ENCODE measurements at regions not wholly inside any gene's neighbourhood (a gene's known extent, or its start where the extent isn't known, plus 50 kb on each side); places are given as distances from the start of the nearest gene placed in this dataset.

DNA sequence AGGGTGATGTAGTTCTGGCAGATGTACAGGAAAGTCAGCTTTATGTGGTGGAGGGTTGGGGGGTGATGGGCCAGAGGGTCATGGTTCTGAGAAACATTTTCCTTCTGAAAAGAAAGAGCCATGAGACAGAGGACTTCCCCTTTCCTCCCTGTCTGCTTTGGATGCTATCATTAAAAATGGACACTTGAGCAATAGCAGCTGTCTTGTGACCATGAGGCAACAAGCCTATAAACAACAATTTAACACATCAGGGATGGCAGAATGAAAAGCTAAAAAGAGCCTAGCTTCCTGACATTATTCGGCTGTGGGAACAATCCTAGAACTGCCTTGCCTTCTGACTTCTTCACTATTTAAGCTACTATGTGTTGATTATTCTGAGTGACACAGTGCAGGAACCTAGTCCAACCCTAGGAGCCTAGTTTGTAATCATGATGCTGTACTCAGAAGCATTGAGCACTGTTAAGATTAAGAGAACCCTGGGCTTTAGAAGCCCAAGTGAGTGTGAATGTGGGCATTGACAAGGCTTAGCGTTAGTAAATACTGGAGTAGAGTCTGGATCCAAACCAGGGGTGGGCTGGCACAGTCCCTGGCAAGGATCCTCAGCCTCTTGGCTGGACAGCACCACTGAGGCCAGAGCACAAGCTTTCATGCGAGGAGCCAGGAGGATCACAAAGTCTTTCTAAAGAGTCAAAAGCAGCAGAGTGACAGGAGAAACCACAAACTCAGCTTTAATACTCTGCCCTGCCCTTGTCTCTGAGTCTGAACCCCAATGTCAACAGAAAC is 178.5 kb upstream of the EGFLAM start:
- H3K4me3 ChIP-seq = no peak overlapping the region
- DNase-seq (no peak), ATAC-seq (no peak)
- H3K9me3 ChIP-seq = no peaks in the 10 kb centered on the region
- TF ChIP-seq POLR2A (IDR thresholded peaks at IDR 0.05) = no peak
- TF ChIP-seq, protein P1, sequence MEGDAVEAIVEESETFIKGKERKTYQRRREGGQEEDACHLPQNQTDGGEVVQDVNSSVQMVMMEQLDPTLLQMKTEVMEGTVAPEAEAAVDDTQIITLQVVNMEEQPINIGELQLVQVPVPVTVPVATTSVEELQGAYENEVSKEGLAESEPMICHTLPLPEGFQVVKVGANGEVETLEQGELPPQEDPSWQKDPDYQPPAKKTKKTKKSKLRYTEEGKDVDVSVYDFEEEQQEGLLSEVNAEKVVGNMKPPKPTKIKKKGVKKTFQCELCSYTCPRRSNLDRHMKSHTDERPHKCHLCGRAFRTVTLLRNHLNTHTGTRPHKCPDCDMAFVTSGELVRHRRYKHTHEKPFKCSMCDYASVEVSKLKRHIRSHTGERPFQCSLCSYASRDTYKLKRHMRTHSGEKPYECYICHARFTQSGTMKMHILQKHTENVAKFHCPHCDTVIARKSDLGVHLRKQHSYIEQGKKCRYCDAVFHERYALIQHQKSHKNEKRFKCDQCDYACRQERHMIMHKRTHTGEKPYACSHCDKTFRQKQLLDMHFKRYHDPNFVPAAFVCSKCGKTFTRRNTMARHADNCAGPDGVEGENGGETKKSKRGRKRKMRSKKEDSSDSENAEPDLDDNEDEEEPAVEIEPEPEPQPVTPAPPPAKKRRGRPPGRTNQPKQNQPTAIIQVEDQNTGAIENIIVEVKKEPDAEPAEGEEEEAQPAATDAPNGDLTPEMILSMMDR (IDR thresholded peaks at IDR 0.05 in 4 of 5, conservative IDR thresholded peaks at IDR 0.05 in 1 of 5) = no peak
- H3K36me3 ChIP-seq = no peaks in the 10 kb centered on the region
- intact Hi-C loops (cut with DNase I; ENCODE audit: low total_unique reads) (no loop called here), in situ Hi-C loops (cut with MboI; ENCODE audit: low sequenced_read_pairs in 4 of 4) (no loop called here)
- no peaks in the 10 kb centered on the region for H3K4me1 ChIP-seq
- H3K27me3 ChIP-seq = no peaks in the 10 kb centered on the region
- H3K27ac ChIP-seq = no peak overlapping the region

DNA sequence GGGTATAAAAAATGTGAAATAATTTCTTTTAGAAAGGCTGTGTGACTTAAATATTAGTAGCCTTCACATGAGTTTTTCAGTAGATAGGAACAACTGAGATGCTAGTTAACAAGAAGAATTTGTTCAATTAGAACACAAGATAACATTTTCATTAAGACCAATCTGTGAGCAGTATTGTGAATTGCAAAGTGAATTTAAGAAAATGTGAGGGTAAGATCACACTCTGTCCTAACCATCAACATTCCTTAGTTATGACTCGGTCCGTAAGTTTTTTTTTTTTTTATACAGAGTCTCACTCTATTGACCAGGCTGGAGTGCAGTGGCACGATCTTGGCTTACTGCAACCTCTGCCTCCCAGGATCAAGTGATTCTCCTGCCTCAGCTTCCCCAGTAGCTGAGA is 180.2 kb upstream of the EGFLAM start:
- Histone ChIP-seq H3K4me3 (no peak overlapping the region), H3K27ac (no peak overlapping the region), H3K27me3 (no peaks in the 10 kb centered on the region), H3K4me1 (no peaks in the 10 kb centered on the region), H3K9me3 (no peaks in the 10 kb centered on the region), H3K36me3 (no peaks in the 10 kb centered on the region)
- no peak for ATAC-seq
- intact Hi-C loops (cut with DNase I; ENCODE audit: low total_unique reads) = no loop called here
- no peak for TF ChIP-seq POLR2A (IDR thresholded peaks at IDR 0.05)
- TF ChIP-seq, protein P1 (IDR thresholded peaks at IDR 0.05 in 4 of 5, conservative IDR thresholded peaks at IDR 0.05 in 1 of 5) = no peak
- no peak for DNase-seq
- in situ Hi-C loops (cut with MboI; ENCODE audit: low sequenced_read_pairs in 4 of 4) = no loop called here

DNA sequence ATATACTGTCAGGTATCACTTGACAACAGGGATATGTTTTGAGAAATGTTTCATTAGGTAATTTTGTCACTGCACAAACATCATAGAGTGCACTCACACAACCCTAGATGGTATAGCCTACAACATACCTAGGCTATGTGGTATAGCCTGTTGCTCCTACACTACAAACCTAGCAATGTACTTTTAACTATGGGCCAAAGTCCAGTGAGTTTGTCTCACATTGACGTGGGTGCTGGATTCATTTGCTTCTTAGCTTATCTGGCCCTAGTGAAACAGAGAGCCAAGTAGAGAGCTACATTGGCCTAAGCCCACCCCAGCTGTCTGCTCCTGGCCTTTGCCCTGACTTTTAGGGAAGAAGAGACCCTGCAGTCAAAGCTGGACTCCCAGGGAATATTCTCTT is 180.7 kb upstream of the EGFLAM start:
- DNase-seq (no peak), ATAC-seq (no peak)
- H3K9me3 ChIP-seq = no peaks in the 10 kb centered on the region
- TF ChIP-seq POLR2A (IDR thresholded peaks at IDR 0.05) = no peak
- TF ChIP-seq, protein P1 (IDR thresholded peaks at IDR 0.05 in 4 of 5, conservative IDR thresholded peaks at IDR 0.05 in 1 of 5) = no peak
- H3K27ac ChIP-seq = no peak overlapping the region
- intact Hi-C loops (cut with DNase I; ENCODE audit: low total_unique reads) = no loop called here
- no peak overlapping the region for H3K4me3 ChIP-seq
- no peaks in the 10 kb centered on the region for H3K27me3 ChIP-seq
- H3K4me1 ChIP-seq = no peaks in the 10 kb centered on the region
- in situ Hi-C loops (cut with MboI; ENCODE audit: low sequenced_read_pairs in 4 of 4) = no loop called here
- H3K36me3 ChIP-seq = no peaks in the 10 kb centered on the region

DNA sequence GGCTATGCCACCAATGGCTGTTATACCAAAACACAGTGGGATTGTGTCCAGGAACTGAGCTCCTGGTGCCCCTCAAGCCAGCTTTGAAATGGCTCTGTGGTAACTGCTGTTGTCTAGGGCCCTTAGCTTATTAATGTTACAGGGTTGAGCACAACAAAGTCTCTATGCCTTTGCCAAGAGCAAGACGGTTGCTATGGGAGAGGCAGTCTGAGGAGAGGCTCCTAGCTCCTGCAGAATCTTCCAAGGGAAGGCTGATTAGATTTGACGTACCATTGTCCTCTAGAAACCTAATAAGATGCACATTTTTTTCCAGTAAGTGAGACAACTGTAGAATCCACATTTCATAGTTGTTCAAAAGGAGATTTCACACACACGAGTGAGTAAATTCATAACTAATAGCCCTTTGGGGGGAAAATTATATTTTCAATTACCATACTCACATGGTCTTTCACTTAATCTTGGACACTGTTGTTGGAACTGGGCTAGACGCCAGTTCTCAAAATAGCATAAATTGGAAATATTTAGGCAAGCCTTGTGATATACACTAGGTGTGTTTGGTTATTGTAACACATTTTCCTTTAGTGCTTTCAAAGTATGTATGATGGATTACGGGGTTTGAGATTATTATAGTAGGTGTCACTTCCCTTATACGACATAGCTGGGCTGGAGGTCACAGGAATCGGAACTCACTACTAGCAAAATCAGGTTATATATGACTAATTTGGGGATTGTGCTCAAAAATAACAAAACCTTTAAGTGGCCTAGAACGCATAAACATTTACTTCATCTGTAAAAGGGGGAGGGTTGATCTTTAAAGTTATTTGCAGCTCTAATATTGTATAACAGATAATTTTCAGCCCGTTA is 186.3 kb upstream of the EGFLAM start:
- Histone ChIP-seq H3K27me3 (no peaks in the 10 kb centered on the region), H3K4me1 (no peaks in the 10 kb centered on the region), H3K27ac (no peak overlapping the region), H3K4me3 (no peak overlapping the region), H3K36me3 (no peaks in the 10 kb centered on the region), H3K9me3 (no peaks in the 10 kb centered on the region)
- ATAC-seq = no peak
- no peak for TF ChIP-seq POLR2A (IDR thresholded peaks at IDR 0.05)
- TF ChIP-seq, protein P1 (IDR thresholded peaks at IDR 0.05 in 4 of 5, conservative IDR thresholded peaks at IDR 0.05 in 1 of 5) = no peak
- intact Hi-C loops (cut with DNase I; ENCODE audit: low total_unique reads) (no loop called here), in situ Hi-C loops (cut with MboI; ENCODE audit: low sequenced_read_pairs in 4 of 4) (no loop called here)
- DNase-seq = no peak

Measured in gastrocnemius medialis (tissue), 4 donors.